ENCODE measurements at regions not wholly inside any gene's neighbourhood (a gene's known extent, or its start where the extent isn't known, plus 50 kb on each side); places are given as distances from the start of the nearest gene placed in this dataset.

- H3K27me3 ChIP-seq (ENCODE audit: control insufficient read depth, insufficient read depth, low read length): no peaks in the 10 kb centered on the region
- POLR2A ChIA-PET: no interaction called here
- CTCF ChIA-PET: no interaction called here
- TF ChIP-seq, protein P1, sequence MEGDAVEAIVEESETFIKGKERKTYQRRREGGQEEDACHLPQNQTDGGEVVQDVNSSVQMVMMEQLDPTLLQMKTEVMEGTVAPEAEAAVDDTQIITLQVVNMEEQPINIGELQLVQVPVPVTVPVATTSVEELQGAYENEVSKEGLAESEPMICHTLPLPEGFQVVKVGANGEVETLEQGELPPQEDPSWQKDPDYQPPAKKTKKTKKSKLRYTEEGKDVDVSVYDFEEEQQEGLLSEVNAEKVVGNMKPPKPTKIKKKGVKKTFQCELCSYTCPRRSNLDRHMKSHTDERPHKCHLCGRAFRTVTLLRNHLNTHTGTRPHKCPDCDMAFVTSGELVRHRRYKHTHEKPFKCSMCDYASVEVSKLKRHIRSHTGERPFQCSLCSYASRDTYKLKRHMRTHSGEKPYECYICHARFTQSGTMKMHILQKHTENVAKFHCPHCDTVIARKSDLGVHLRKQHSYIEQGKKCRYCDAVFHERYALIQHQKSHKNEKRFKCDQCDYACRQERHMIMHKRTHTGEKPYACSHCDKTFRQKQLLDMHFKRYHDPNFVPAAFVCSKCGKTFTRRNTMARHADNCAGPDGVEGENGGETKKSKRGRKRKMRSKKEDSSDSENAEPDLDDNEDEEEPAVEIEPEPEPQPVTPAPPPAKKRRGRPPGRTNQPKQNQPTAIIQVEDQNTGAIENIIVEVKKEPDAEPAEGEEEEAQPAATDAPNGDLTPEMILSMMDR (IDR thresholded peaks at IDR 0.05; ENCODE audit: low read depth, low read length): no peak
- H3K4me3 ChIP-seq (ENCODE audit: low read depth, low read length): no peak overlapping the region
- H3K27ac ChIP-seq (ENCODE audit: low read depth, low read length): no peak overlapping the region
- no peaks in the 10 kb centered on the region for H3K9me3 ChIP-seq (ENCODE audit: control insufficient read depth, insufficient read depth, low read length)
- no peak for DNase-seq (ENCODE audit: low read depth, low spot score)
Observed at GRCh38 chr3:145116769-145117168, 1044.2 kb downstream of the PLOD2 start.

- Histone ChIP-seq H3K4me3 (ENCODE audit: low read depth, low read length) (no peak overlapping the region), H3K9me3 (ENCODE audit: control insufficient read depth, insufficient read depth, low read length) (no peaks in the 10 kb centered on the region), H3K27me3 (ENCODE audit: control insufficient read depth, insufficient read depth, low read length) (no peaks in the 10 kb centered on the region), H3K27ac (ENCODE audit: low read depth, low read length) (no peak overlapping the region)
- ChIA-PET CTCF (no interaction called here), POLR2A (no interaction called here)
- DNase-seq (ENCODE audit: low read depth, low spot score): no peak
- TF ChIP-seq, protein P1 (IDR thresholded peaks at IDR 0.05; ENCODE audit: low read depth, low read length): no peak
Observed at GRCh38 chr3:145118303-145118702, 1042.7 kb downstream of the PLOD2 start.

DNA sequence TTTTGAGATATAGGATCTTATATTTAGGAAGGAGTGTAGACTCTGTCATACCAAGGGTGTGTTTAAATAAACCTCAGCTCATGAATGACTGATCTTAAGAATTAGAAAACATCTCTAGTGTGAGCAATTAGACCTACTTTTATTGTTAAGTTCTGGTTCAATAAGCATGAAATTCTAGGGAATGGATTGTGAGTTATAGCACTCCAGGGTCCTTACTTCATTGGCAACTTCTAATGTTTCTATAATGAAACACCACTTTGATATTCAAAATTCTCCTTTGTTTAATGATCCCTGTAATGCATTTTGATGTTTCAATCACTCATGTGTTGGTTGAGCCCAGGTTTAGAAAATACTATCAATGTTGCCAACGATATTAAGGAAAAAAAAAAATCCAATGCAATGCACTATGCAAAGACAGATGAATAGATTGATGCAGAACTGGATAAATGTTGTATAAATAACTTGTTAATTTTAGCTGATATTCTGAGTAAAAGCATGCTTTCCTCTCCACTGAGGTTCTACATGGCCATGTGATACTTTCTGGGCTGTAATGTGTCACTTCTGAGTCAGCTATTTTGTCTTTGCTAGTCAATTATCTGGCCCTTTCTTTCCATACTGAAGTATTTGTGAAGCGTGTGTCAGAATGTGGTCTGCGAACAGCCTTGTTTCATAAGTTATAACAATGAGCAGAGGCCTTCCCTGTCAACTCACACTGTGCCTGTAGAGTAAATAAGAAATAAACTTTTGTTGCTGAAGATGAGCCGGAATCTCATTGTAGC lies 1035.9 kb downstream of the PLOD2 start:
- H3K27me3 ChIP-seq (ENCODE audit: control insufficient read depth, insufficient read depth, low read length): no peaks in the 10 kb centered on the region
- ChIA-PET CTCF (no interaction called here), POLR2A (no interaction called here)
- DNase-seq (ENCODE audit: low read depth, low spot score): no peak
- no peaks in the 10 kb centered on the region for H3K9me3 ChIP-seq (ENCODE audit: control insufficient read depth, insufficient read depth, low read length)
- TF ChIP-seq, protein P1 (IDR thresholded peaks at IDR 0.05; ENCODE audit: low read depth, low read length): no peak
- no peak overlapping the region for H3K4me3 ChIP-seq (ENCODE audit: low read depth, low read length)
- no peak overlapping the region for H3K27ac ChIP-seq (ENCODE audit: low read depth, low read length)

GRCh38 chr3:145133281-145133680 lies 1027.7 kb downstream of the PLOD2 start:
- DNase-seq (ENCODE audit: low read depth, low spot score): no peak
- Histone ChIP-seq H3K27me3 (ENCODE audit: control insufficient read depth, insufficient read depth, low read length) (no peaks in the 10 kb centered on the region), H3K9me3 (ENCODE audit: control insufficient read depth, insufficient read depth, low read length) (no peaks in the 10 kb centered on the region), H3K4me3 (ENCODE audit: low read depth, low read length) (no peak overlapping the region), H3K27ac (ENCODE audit: low read depth, low read length) (no peak overlapping the region)
- POLR2A ChIA-PET: no interaction called here
- TF ChIP-seq, protein P1 (IDR thresholded peaks at IDR 0.05; ENCODE audit: low read depth, low read length): no peak
- CTCF ChIA-PET: no interaction called here

- H3K9me3 ChIP-seq (ENCODE audit: control insufficient read depth, insufficient read depth, low read length): no peaks in the 10 kb centered on the region
- TF ChIP-seq, protein P1 (IDR thresholded peaks at IDR 0.05; ENCODE audit: low read depth, low read length): no peak
- POLR2A ChIA-PET: no interaction called here
- no peak for DNase-seq (ENCODE audit: low read depth, low spot score)
- H3K27me3 ChIP-seq (ENCODE audit: control insufficient read depth, insufficient read depth, low read length): no peaks in the 10 kb centered on the region
- CTCF ChIA-PET: no interaction called here
- no peak overlapping the region for H3K27ac ChIP-seq (ENCODE audit: low read depth, low read length)
- no peak overlapping the region for H3K4me3 ChIP-seq (ENCODE audit: low read depth, low read length)
Observed at GRCh38 chr3:145134738-145135137, 1026.2 kb downstream of the PLOD2 start.
